Mucosa of rectum (tissue), 2 donors: ENCODE measurements at regions not wholly inside any gene's neighbourhood (a gene's known extent, or its start where the extent isn't known, plus 50 kb on each side); places are given as distances from the start of the nearest gene placed in this dataset.

Experiments
- H3K27ac ChIP-seq, 2 donors: one replicate each; pipeline ENCODE4 v1.7.0; 2013; ENCODE audit warnings: inconsistent platforms in 2 of 2, low read depth in 2 of 2, low read length in 2 of 2
- H3K27me3 ChIP-seq, 2 donors: one replicate each; pipeline ENCODE4 v1.7.0; 2013; ENCODE audit warnings: low read length in 2 of 2; ENCODE audit not compliant: control insufficient read depth in 2 of 2, insufficient read depth in 2 of 2
- H3K36me3 ChIP-seq, 2 donors: one replicate each; pipeline ENCODE4 v1.7.0; 2013; ENCODE audit warnings: low read length in 2 of 2; ENCODE audit not compliant: control insufficient read depth in 2 of 2, insufficient read depth in 2 of 2
- H3K4me1 ChIP-seq, 2 donors: one replicate each; pipeline ENCODE4 v1.7.0; 2013; ENCODE audit warnings: low read length in 2 of 2, mild to moderate bottlenecking in 1 of 2; ENCODE audit not compliant: control insufficient read depth in 2 of 2, insufficient read depth in 2 of 2
- H3K4me3 ChIP-seq, 2 donors: one replicate each; pipeline ENCODE4 v1.7.0; 2013; ENCODE audit warnings: low read length in 2 of 2
- H3K9ac ChIP-seq, 2 donors: one replicate each; pipeline ENCODE4 v1.7.0; 2013; ENCODE audit warnings: low read length in 2 of 2, low read depth in 1 of 2, mild to moderate bottlenecking in 1 of 2
- H3K9me3 ChIP-seq, 2 donors: one replicate each; pipeline ENCODE4 v1.7.0; 2013; ENCODE audit warnings: low read length in 2 of 2; ENCODE audit not compliant: control insufficient read depth in 2 of 2
- donor health status: healthy.
- donor health status: Normal muscosa, but diverticular disease.

- no peaks in the 10 kb centered on the region for H3K36me3 ChIP-seq
- no peaks in the 10 kb centered on the region for H3K9me3 ChIP-seq
- H3K27ac ChIP-seq = no peak overlapping the region
- no peaks in the 10 kb centered on the region for H3K4me1 ChIP-seq
- H3K4me3 ChIP-seq = no peak overlapping the region
- H3K27me3 ChIP-seq = no peaks in the 10 kb centered on the region
- H3K9ac ChIP-seq = no peak overlapping the region
These were observed 81.5 kb upstream of the ZP4 start for GRCh38 chr1:237972186-237972585.

GRCh38 chr1:237962985-237963384 lies 72.3 kb upstream of the ZP4 start:
- H3K36me3 ChIP-seq = no peaks in the 10 kb centered on the region
- H3K4me1 ChIP-seq = no peaks in the 10 kb centered on the region
- no peak overlapping the region for H3K27ac ChIP-seq
- H3K27me3 ChIP-seq = no peaks in the 10 kb centered on the region
- no peaks in the 10 kb centered on the region for H3K9me3 ChIP-seq
- no peak overlapping the region for H3K9ac ChIP-seq
- no peak overlapping the region for H3K4me3 ChIP-seq

GRCh38 chr1:237961754-237962153 lies 71.0 kb upstream of the ZP4 start:
- no peak overlapping the region for H3K27ac ChIP-seq
- H3K4me3 ChIP-seq = no peak overlapping the region
- H3K4me1 ChIP-seq = no peaks in the 10 kb centered on the region
- H3K9me3 ChIP-seq = no peaks in the 10 kb centered on the region
- no peaks in the 10 kb centered on the region for H3K27me3 ChIP-seq
- no peaks in the 10 kb centered on the region for H3K36me3 ChIP-seq
- no peak overlapping the region for H3K9ac ChIP-seq

- H3K4me3 ChIP-seq = no peak overlapping the region
- H3K36me3 ChIP-seq = no peaks in the 10 kb centered on the region
- H3K27me3 ChIP-seq = no peaks in the 10 kb centered on the region
- H3K27ac ChIP-seq = no peak overlapping the region
- H3K9me3 ChIP-seq = no peaks in the 10 kb centered on the region
- no peaks in the 10 kb centered on the region for H3K4me1 ChIP-seq
- H3K9ac ChIP-seq = no peak overlapping the region
These were observed 69.1 kb upstream of the ZP4 start for GRCh38 chr1:237959838-237960237.

GRCh38 chr1:237953238-237953637 lies 62.5 kb upstream of the ZP4 start:
- no peaks in the 10 kb centered on the region for H3K36me3 ChIP-seq
- no peak overlapping the region for H3K9ac ChIP-seq
- no peaks in the 10 kb centered on the region for H3K9me3 ChIP-seq
- H3K4me1 ChIP-seq = no peaks in the 10 kb centered on the region
- H3K27me3 ChIP-seq = no peaks in the 10 kb centered on the region
- no peak overlapping the region for H3K27ac ChIP-seq
- H3K4me3 ChIP-seq = no peak overlapping the region
